Endothelial cell (in vitro differentiated cells): ENCODE measurements at regions not wholly inside any gene's neighbourhood (a gene's known extent, or its start where the extent isn't known, plus 50 kb on each side); places are given as distances from the start of the nearest gene placed in this dataset.

Experiments
- DNase-seq: peaks from one replicate; pipeline ENCODE4 v3.0.0; 2021; ENCODE audit warnings: low spot score
- H3K27ac Mint-ChIP-seq: one replicate; pipeline ENCODE4 v1.8.0; 2021; ENCODE audit warnings: mixed read lengths, inconsistent platforms; ENCODE audit not compliant: unreplicated experiment
- H3K27me3 Mint-ChIP-seq: one replicate; pipeline ENCODE4 v1.8.0; 2021; ENCODE audit warnings: mild to moderate bottlenecking, moderate library complexity, mixed read lengths, inconsistent platforms; ENCODE audit not compliant: unreplicated experiment
- H3K36me3 Mint-ChIP-seq: one replicate; pipeline ENCODE4 v1.8.0; 2021; ENCODE audit warnings: mild to moderate bottlenecking, low read depth, mixed read lengths, inconsistent platforms; ENCODE audit not compliant: unreplicated experiment
- H3K4me1 Mint-ChIP-seq: one replicate; pipeline ENCODE4 v1.8.0; 2021; ENCODE audit warnings: mild to moderate bottlenecking, mixed read lengths, inconsistent platforms; ENCODE audit not compliant: unreplicated experiment
- H3K4me3 Mint-ChIP-seq: one replicate; pipeline ENCODE4 v1.8.0; 2021; ENCODE audit warnings: mild to moderate bottlenecking, mixed read lengths, inconsistent platforms; ENCODE audit not compliant: unreplicated experiment
- H3K9me3 Mint-ChIP-seq: one replicate; pipeline ENCODE4 v1.8.0; 2021; ENCODE audit warnings: mixed read lengths, inconsistent platforms; ENCODE audit not compliant: unreplicated experiment
- TF ChIP-seq, protein P1 (sequence below): fragments of 200-600 bp; sonication (generic); IDR thresholded peaks from one replicate; pipeline ENCODE4 v1.5.0; 2021; ENCODE audit warnings: antibody characterized with exemption; ENCODE audit not compliant: unreplicated experiment

DNA sequence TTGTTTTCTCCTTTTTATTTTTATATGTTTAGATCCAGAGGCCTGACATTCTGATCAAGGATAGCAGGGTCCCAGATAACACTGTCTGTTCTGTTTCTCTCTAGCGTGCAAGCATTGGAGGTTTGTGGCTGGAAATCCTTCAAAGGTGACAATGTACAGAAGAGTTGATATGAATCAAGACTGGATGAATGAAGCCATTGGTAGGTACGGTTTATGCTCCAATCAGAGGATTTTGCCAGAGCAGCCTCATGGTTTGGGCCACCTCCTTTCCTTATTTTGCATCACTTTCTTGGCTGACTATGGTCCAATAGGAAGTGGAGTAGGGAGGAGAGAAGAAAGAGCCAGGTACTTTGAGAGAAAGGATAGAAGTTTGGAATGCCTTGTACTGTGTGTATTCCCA lies 484.8 kb upstream of the JAG1 start:
- DNase-seq: no peak
- TF ChIP-seq, protein P1, sequence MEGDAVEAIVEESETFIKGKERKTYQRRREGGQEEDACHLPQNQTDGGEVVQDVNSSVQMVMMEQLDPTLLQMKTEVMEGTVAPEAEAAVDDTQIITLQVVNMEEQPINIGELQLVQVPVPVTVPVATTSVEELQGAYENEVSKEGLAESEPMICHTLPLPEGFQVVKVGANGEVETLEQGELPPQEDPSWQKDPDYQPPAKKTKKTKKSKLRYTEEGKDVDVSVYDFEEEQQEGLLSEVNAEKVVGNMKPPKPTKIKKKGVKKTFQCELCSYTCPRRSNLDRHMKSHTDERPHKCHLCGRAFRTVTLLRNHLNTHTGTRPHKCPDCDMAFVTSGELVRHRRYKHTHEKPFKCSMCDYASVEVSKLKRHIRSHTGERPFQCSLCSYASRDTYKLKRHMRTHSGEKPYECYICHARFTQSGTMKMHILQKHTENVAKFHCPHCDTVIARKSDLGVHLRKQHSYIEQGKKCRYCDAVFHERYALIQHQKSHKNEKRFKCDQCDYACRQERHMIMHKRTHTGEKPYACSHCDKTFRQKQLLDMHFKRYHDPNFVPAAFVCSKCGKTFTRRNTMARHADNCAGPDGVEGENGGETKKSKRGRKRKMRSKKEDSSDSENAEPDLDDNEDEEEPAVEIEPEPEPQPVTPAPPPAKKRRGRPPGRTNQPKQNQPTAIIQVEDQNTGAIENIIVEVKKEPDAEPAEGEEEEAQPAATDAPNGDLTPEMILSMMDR: no peak
- Mint-ChIP-seq H3K36me3 (no peaks in the 10 kb centered on the region), H3K9me3 (no peaks in the 10 kb centered on the region), H3K27me3 (no peaks in the 10 kb centered on the region), H3K27ac (no peak overlapping the region), H3K4me3 (no peak overlapping the region), H3K4me1 (peaks cover 2% of the 10 kb centered on the region)

DNA sequence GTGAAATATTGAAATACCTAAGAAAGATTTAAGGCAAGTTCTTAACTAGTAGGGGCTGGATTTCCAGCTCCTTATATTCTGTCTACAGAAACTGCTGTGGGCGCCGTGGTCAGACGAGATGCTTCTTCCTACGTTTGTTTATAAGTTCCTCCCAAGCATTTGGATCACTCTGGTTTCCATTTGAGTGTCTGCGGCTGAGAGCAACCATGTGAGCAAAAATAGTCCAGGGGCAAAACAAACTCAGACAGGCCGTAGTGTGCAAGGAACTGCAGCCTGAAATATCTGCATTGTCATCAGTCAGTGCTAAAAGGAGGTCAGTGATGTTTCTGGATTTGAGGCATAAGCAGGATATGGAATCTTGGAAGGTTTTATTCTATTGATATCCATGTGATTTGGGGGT lies 485.9 kb upstream of the JAG1 start:
- no peaks in the 10 kb centered on the region for H3K27me3 Mint-ChIP-seq

DNA sequence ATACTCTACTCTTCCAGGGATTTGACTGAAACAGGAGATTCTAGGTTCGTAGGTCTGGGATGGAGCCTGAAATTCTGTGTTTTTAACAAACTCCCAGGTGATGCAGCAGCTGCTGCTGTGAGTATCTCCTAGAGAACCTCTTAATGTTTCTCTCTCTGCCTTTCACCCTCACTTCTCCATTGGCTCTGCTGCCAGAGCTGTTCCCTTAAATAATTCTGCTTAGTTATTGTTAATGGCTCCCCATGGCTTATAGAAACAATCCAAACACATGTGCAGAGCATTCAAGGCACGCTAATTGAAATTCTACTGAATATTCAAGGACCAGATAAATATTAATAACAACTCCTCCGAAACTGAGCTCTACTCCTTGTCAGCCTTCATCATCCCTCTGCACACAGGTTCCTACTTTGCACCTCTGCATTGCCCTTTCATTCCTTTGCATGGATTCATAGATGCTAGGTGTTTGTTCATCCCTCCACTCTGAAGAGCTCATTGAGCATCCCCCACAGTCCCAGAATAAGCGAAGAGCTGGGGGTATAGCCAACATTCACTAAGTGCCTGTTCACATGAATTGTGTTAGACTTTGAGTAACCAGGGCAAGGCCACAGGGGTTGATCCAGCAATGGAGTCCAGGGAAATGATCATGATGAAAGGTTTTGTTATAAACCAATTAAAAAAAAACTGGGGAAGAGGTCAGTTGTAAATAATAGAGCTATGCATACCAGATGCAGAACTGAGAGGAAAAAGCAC lies 488.4 kb upstream of the JAG1 start:
- TF ChIP-seq, protein P1: no peak
- no peaks in the 10 kb centered on the region for H3K36me3 Mint-ChIP-seq
- H3K4me1 Mint-ChIP-seq: peaks cover 2% of the 10 kb centered on the region
- no peak for DNase-seq
- H3K9me3 Mint-ChIP-seq: no peaks in the 10 kb centered on the region
- H3K27me3 Mint-ChIP-seq: no peaks in the 10 kb centered on the region
- H3K4me3 Mint-ChIP-seq: no peak overlapping the region
- no peak overlapping the region for H3K27ac Mint-ChIP-seq

More for the DNA sequence above, 485.9 kb upstream of the JAG1 start:
- Mint-ChIP-seq H3K27ac (no peak overlapping the region), H3K4me3 (no peak overlapping the region), H3K4me1 (peaks cover 2% of the 10 kb centered on the region), H3K9me3 (no peaks in the 10 kb centered on the region), H3K36me3 (no peaks in the 10 kb centered on the region)
- DNase-seq: no peak
- TF ChIP-seq, protein P1: no peak

DNA sequence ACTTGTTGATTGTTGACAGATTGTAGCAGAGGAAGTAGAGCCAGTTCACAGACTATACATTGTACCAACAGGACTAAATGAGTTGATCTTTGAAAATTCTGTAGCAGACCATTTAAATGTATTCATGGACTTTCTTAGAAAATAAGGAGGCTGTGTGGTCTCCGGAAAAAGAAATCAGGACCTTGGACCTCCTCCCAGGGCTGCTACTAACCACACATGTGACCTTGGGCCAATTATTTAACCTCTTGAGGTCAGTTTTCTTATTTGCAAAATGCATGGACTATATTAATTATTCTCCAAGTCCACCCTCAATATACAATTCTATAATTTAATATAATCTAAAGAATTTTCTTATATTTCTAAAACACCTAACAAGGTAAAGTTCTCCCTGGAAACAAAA lies 492.0 kb upstream of the JAG1 start:
- TF ChIP-seq, protein P1: no peak
- Mint-ChIP-seq H3K27me3 (no peaks in the 10 kb centered on the region), H3K4me3 (no peak overlapping the region), H3K9me3 (no peaks in the 10 kb centered on the region), H3K27ac (no peak overlapping the region), H3K36me3 (no peaks in the 10 kb centered on the region), H3K4me1 (peaks cover 7% of the 10 kb centered on the region)
- DNase-seq: no peak

DNA sequence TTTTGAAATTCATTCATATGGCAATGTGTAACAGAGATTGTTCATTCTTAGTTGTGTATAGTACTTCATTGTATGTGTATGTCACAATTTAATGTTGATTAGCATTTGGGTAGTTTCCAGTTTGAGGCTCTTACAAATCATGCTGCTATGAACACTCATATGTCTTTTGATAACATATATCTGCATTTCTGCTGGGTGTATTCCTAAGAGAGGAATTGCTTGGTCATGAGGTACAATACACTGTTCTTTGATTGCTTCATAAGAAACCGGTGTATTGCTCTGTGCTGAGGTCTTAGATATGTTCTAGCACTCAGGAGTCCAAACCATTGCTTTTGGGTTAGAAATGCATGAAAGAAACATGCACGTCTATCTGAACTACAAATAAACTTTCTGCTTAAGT lies 492.9 kb upstream of the JAG1 start:
- no peaks in the 10 kb centered on the region for H3K36me3 Mint-ChIP-seq
- H3K27ac Mint-ChIP-seq: no peak overlapping the region
- peaks cover 7% of the 10 kb centered on the region for H3K4me1 Mint-ChIP-seq
- TF ChIP-seq, protein P1: no peak
- no peak overlapping the region for H3K4me3 Mint-ChIP-seq
- no peak for DNase-seq
- H3K9me3 Mint-ChIP-seq: no peaks in the 10 kb centered on the region
- no peaks in the 10 kb centered on the region for H3K27me3 Mint-ChIP-seq
